ENCODE measurements at regions not wholly inside any gene's neighbourhood (a gene's known extent, or its start where the extent isn't known, plus 50 kb on each side); places are given as distances from the start of the nearest gene placed in this dataset.
A peak's percentile ranks its signal among the peaks of the same experiment; 100 is the strongest.

GRCh38 chr18:56167366-56167765 is 471.0 kb downstream of the TXNL1 start:
- TF ChIP-seq EP300 (IDR thresholded peaks at IDR 0.05), result no peak
- no peak for TF ChIP-seq CTCF (IDR thresholded peaks at IDR 0.05)
- TF ChIP-seq POLR2A (IDR thresholded peaks at IDR 0.05), result no peak
- peak in 1 of 4 donors; percentile 7 for TF ChIP-seq POLR2AphosphoS5 (IDR thresholded peaks at IDR 0.05)

Measured in sigmoid colon (tissue), 4 donors.